ENCODE measurements at regions not wholly inside any gene's neighbourhood (a gene's known extent, or its start where the extent isn't known, plus 50 kb on each side); places are given as distances from the start of the nearest gene placed in this dataset.

GRCh38 chr12:89889062-89889461 lies 180.4 kb upstream of the ATP2B1 start:
- Histone ChIP-seq H3K27ac (no peak overlapping the region), H3K9me3 (no peaks in the 10 kb centered on the region), H3K4me1 (no peaks in the 10 kb centered on the region), H3K27me3 (no peaks in the 10 kb centered on the region), H3K4me3 (no peak overlapping the region), H3K36me3 (no peaks in the 10 kb centered on the region)
- 94 to 97% methylated on average over 4 of the region's 4 CpGs for WGBS, 2 donors (ENCODE audit: low coverage in 1 of 2)
- intact Hi-C loops (cut with DNase I; ENCODE audit: low total_unique reads) (no loop called here), in situ Hi-C loops (cut with MboI; ENCODE audit: low pct_ligation_motif_present in 1 of 4, low pct_unique_long_range_greater_than_20kb in 1 of 4, low sequenced_read_pairs in 3 of 4) (no loop called here)
- no peak for DNase-seq
- TF ChIP-seq EP300 (IDR thresholded peaks at IDR 0.05; ENCODE audit: low read depth), result no peak
- no peak for TF ChIP-seq POLR2AphosphoS5 (IDR thresholded peaks at IDR 0.05)
- TF ChIP-seq POLR2A (IDR thresholded peaks at IDR 0.05), result no peak
- TF ChIP-seq CTCF (IDR thresholded peaks at IDR 0.05), result no peak

- no peak for DNase-seq
- in situ Hi-C loops (cut with MboI; ENCODE audit: low pct_ligation_motif_present in 1 of 4, low pct_unique_long_range_greater_than_20kb in 1 of 4, low sequenced_read_pairs in 3 of 4), result no loop called here
- TF ChIP-seq POLR2AphosphoS5 (IDR thresholded peaks at IDR 0.05) (no peak), EP300 (IDR thresholded peaks at IDR 0.05; ENCODE audit: low read depth) (no peak), CTCF (IDR thresholded peaks at IDR 0.05) (no peak), POLR2A (IDR thresholded peaks at IDR 0.05) (no peak)
Observed at GRCh38 chr12:89884952-89885351, 176.3 kb upstream of the ATP2B1 start.

GRCh38 chr12:89884416-89884898 lies 175.8 kb upstream of the ATP2B1 start:
- in situ Hi-C loops (cut with MboI; ENCODE audit: low pct_ligation_motif_present in 1 of 4, low pct_unique_long_range_greater_than_20kb in 1 of 4, low sequenced_read_pairs in 3 of 4), result no loop called here
- Histone ChIP-seq H3K9me3 (no peaks in the 10 kb centered on the region), H3K27me3 (no peaks in the 10 kb centered on the region), H3K27ac (no peak overlapping the region), H3K4me1 (peaks cover 0 to 4% (median 0%) of the 10 kb centered on the region in 4 donors), H3K36me3 (no peaks in the 10 kb centered on the region), H3K4me3 (no peak overlapping the region)
- DNase-seq, result no peak
- WGBS, 2 donors (ENCODE audit: low coverage in 1 of 2), result 36% methylated on average over 1 of the region's 1 CpG; no CpG with 5 or more reads in 1 of the 2 donors
- intact Hi-C loops (cut with DNase I; ENCODE audit: low total_unique reads), result no loop called here
- TF ChIP-seq POLR2AphosphoS5 (IDR thresholded peaks at IDR 0.05) (no peak), CTCF (IDR thresholded peaks at IDR 0.05) (no peak), EP300 (IDR thresholded peaks at IDR 0.05; ENCODE audit: low read depth) (no peak), POLR2A (IDR thresholded peaks at IDR 0.05) (no peak)

More at GRCh38 chr12:89884952-89885351, 176.3 kb upstream of the ATP2B1 start:
- peaks cover 0 to 4% (median 0%) of the 10 kb centered on the region in 4 donors for H3K4me1 ChIP-seq
- no peak overlapping the region for H3K27ac ChIP-seq
- no peaks in the 10 kb centered on the region for H3K9me3 ChIP-seq
- no peak overlapping the region for H3K4me3 ChIP-seq
- H3K36me3 ChIP-seq, result no peaks in the 10 kb centered on the region
- H3K27me3 ChIP-seq, result no peaks in the 10 kb centered on the region
- intact Hi-C loops (cut with DNase I; ENCODE audit: low total_unique reads), result no loop called here

- in situ Hi-C loops (cut with MboI; ENCODE audit: low pct_ligation_motif_present in 1 of 4, low pct_unique_long_range_greater_than_20kb in 1 of 4, low sequenced_read_pairs in 3 of 4), result no loop called here
- 48% methylated on average over 4 of the region's 4 CpGs; no CpG with 5 or more reads in 1 of the 2 donors for whole genome bisulfite sequencing, 2 donors (ENCODE audit: low coverage in 1 of 2)
- TF ChIP-seq POLR2AphosphoS5 (IDR thresholded peaks at IDR 0.05) (no peak), EP300 (IDR thresholded peaks at IDR 0.05; ENCODE audit: low read depth) (no peak), POLR2A (IDR thresholded peaks at IDR 0.05) (no peak), CTCF (IDR thresholded peaks at IDR 0.05) (no peak)
- Histone ChIP-seq H3K36me3 (no peaks in the 10 kb centered on the region), H3K4me3 (no peak overlapping the region), H3K4me1 (peaks cover 0 to 7% (median 0%) of the 10 kb centered on the region in 4 donors), H3K27me3 (no peaks in the 10 kb centered on the region), H3K27ac (no peak overlapping the region), H3K9me3 (no peaks in the 10 kb centered on the region)
- no peak for DNase-seq
- intact Hi-C loops (cut with DNase I; ENCODE audit: low total_unique reads), result no loop called here
Observed at GRCh38 chr12:89883630-89884389, 175.2 kb upstream of the ATP2B1 start.

All from transverse colon (tissue), 4 donors.